Inferior parietal cortex (tissue), 1 donor: ENCODE measurements at regions not wholly inside any gene's neighbourhood (a gene's known extent, or its start where the extent isn't known, plus 50 kb on each side); places are given as distances from the start of the nearest gene placed in this dataset.
"Not testable (repeated sequence)": the region's sequence is repeated elsewhere in the genome, so short reads cannot be mapped to it uniquely, and the experiment has no call there.

Experiments used
- DNase-seq: peaks from one replicate; pipeline ENCODE4 v3.0.0-alpha.2; 2016; ENCODE audit errors: extremely low spot score

- DNase-seq, result no peak
These were observed 1901.9 kb upstream of the ACO1 start for GRCh38 chr9:30482499-30482898.

DNA sequence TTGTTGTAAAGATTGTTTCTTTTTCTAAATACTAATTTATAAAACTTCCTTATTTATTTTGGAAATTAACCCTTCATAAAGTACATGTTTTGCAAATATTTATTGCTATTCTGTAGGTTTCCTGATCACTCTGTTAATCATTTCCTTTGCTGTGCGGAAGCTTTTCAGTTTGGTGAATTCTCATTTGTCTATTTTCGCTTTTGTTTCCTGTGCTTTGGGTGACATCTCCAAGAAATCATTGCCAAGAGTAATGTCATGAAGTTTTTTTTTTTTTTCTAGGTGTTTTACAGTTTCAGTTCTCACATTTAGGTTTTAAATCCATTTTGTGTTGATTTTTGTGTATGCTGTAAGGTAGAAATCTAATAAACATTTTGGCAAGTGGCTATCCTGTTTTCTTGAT is 1899.8 kb upstream of the ACO1 start:
- no peak for DNase-seq

GRCh38 chr9:30504502-30504905 is 1879.9 kb upstream of the ACO1 start:
- no peak for DNase-seq

GRCh38 chr9:30505311-30505710 is 1879.1 kb upstream of the ACO1 start:
- no peak for DNase-seq

- DNase-seq, result no peak
These were observed 1877.7 kb upstream of the ACO1 start for GRCh38 chr9:30506749-30507148.

GRCh38 chr9:30507166-30507565 is 1877.3 kb upstream of the ACO1 start:
- DNase-seq, result peak; percentile 66

DNA sequence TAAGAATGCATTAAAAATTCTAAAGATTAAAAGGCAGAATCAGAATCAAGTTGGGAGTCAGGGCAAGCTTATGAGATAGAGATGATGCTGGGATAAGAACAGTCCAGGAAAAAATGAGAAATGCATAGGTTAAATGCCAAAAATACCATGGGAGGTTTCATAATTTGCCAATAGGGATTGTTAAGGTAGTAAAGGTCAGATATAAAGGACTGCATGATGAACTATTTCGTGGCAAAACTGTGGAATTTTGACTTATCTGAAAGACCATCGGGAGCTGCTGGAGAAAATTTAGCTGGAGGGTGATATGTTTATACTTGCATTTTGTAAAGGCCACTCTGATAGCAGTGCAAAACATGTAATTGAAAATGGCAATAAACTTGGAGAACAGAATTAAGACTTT is 1872.8 kb upstream of the ACO1 start:
- DNase-seq, result no peak

DNA sequence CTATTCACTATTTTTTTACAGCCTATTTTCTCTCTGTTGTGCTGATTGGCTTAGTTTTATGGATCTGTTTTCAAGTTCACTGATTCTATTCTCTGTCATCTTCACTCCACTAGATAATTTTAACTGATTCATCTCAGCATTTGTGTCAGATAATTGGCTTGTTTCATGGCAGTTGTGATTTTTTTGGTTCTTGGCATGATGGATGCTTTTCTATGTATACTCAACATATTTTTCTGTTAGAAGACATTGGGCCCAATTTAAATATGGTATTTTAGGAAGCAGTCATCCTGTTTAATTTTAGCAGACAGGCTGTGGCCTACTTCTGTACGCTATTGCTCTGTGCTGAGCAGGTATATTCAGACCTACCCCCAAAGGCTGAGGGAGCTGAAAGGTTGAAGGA is 1865.3 kb upstream of the ACO1 start:
- DNase-seq, result no peak

DNA sequence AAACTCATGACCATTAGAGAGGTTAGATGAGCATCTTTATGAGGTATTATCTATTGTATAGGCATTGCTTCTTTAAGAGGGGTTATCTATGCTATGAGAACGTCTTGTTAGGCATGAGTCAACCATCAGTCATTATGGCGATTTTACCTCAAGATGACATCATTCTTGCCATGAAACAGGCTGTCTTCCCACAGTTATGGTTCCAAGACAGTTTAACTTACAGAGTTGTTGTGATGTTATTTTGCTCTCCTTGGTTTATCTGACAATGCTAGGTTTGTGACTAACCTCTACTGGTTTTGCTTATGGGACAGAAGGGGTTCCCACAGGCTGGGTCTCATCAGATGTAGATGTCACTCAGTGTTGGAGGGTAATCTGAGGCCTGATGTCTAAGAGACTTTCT is 1864.7 kb upstream of the ACO1 start:
- no peak for DNase-seq

DNA sequence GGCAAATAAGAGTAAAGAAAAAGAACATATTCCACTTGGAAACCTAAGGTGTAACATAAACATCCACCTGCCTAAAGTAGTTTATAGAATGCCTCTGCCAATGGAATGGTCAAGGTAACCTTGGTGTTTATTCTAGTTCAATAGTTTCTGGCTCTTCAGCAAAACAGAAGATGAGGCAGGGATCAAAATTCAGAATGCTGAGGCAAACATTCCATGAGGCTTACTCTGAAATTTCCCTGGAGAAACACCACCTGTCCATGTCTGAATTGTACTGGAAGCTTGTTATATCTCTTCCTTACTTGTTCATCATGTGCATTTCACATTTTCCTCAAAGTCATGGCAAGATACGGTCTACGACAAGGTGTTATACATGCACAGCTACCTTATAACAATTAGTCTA is 1862.4 kb upstream of the ACO1 start:
- no peak for DNase-seq

GRCh38 chr9:30522486-30522885 is 1862.0 kb upstream of the ACO1 start:
- DNase-seq, result peak; percentile 53

DNA sequence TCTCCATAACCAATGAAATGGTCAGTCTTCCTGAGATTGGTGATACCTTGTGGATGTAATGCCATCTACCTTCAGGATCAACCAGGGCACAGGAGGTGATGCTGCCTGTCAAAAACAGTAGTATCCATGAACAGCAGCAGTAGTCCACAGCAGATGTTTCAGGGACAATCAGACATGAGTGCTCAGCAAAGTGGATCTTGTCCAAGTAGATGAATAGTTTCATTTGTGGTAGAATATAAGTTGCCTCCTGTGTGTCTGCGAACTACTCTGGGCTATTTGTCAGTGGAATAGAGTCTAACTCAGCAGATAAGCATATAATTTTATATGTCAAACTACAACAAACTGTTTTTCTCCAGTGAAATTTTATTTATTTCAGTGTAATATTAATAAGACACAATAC is 1860.1 kb upstream of the ACO1 start:
- peak; percentile 36 for DNase-seq

DNA sequence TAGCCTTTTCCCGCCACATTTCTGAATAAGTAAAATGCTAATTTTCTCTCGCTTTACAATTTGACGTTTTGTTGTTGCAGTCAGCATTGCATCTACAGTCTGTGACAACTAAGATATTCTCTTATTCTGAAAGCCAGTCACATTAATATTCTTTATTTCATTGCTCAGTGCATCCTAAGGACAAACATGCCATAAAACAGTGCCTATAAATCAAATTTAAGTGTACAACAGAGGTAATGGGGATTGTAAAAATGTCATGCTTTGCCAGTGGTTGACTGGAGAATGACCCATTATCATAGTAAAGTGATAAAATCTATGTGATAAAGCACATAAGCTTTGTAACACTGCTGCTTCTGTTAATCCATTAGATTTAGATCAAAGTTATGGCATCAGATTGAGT is 1850.0 kb upstream of the ACO1 start:
- DNase-seq, result no peak

GRCh38 chr9:30534896-30535295 is 1849.5 kb upstream of the ACO1 start:
- no peak for DNase-seq

- no peak for DNase-seq
These were observed 1847.9 kb upstream of the ACO1 start for GRCh38 chr9:30536494-30536893.

GRCh38 chr9:30539696-30540095 is 1844.7 kb upstream of the ACO1 start:
- not testable (repeated sequence) for DNase-seq

DNA sequence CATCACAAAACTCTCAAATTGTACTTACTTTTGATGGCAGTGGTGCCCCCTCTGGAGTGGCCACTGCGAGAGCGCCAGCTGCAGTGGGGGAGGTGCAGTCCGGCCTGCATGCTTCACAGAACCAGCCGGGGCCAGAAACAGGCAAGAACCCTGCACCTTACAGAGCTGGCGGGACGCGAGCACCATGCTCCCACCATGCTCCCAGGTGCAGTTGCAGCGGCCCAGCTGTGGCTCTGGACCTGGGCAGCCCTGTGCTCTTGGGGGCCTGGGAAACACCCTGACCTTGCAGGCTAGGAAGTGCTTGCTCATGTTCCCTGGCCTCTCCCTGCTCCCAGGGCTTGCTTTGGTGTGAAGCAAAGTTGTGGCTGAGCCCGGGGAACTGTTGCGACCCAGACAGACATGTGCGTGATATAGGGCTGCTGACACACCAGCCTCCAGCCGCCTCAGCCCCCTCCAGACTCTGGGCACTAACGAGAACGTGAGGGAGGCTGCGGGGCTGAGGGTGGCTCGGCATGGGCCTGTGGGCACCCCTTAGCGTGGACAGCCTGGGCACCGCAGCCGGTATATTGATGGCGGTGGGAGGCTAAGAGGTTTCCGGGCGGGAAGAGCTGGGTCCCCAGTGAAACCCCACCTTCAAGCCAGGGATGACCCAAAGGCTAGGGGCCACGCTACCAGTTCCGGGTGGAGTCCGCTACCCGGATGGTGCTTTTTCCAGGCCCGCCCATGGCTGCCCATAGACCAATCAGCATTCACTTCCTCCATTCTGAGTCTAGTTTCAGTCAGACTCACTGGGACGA is 1809.9 kb upstream of the ACO1 start:
- no peak for DNase-seq

DNA sequence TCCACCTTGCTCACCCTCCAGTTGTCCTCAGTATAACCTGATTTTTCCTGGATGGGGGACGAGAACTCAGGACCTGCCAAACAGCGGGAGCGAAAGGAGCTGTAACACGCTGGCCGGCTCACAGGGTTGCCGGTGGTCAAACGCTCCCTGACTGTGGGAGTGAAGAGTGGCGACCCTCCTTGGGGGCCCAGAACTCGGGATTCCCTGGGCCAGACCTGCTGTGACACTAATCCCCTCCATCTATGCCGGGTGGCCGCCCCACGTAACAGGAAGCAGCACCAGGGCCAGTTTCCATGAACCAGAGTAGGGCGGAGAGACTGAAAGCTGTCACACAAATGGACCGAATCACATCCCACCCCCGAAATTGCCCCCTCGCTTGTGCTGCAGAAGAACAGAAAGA is 1809.2 kb upstream of the ACO1 start:
- DNase-seq, result no peak

GRCh38 chr9:30575691-30576090 is 1808.8 kb upstream of the ACO1 start:
- no peak for DNase-seq

GRCh38 chr9:30579810-30580209 is 1804.6 kb upstream of the ACO1 start:
- DNase-seq, result no peak

- no peak for DNase-seq
These were observed 1802.2 kb upstream of the ACO1 start for GRCh38 chr9:30582240-30582639.

DNA sequence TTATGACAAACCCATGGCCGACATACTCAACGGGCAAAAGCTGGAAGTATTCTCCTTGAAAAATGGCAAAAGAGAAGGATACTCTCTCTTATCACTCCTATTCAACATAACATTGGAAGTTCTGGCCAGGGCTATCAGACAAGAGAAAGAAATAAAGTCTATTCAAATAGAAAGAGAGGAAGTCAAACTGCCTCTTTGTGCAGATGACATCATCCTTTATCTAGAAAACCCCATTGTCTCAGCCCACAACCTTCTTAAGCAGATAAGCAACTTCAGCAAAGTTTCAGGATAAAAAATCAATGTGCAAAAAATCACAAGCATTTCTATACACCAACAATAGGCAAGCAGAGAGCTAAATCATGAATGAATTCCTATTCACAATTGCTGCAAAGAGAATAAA is 1799.9 kb upstream of the ACO1 start:
- DNase-seq, result no peak

DNA sequence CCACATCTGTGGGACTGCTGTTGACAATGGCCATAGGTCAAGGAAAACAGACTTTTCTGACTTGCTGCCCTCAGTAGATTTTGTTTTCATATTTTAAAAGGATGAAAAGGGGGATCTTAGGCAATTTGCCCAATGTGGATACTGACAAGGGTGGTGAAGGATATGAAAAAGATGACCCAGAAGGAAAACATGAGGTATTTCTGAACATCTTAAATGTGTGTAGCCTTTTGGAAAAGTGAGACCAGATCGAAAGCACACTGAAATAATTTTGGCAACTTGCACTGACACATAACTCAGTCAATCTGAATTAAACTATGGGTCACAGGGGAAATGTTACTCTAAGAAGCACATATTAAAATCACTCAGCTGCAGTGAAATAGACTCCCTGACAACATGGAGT is 1793.0 kb upstream of the ACO1 start:
- DNase-seq, result no peak

- no peak for DNase-seq
These were observed 1786.8 kb upstream of the ACO1 start for GRCh38 chr9:30597608-30598007.
